Mesendoderm (in vitro differentiated cells): ENCODE measurements at regions not wholly inside any gene's neighbourhood (a gene's known extent, or its start where the extent isn't known, plus 50 kb on each side); places are given as distances from the start of the nearest gene placed in this dataset.

Experiments used
- DNase-seq: peaks from one replicate; pipeline ENCODE4 v3.0.0; 2013
- H2AK5ac ChIP-seq: 2 replicates; pipeline ENCODE4 v1.6.1; 2013; ENCODE audit warnings: low read length, inconsistent platforms
- H2BK120ac ChIP-seq: 2 replicates; pipeline ENCODE4 v1.6.1; 2013; ENCODE audit warnings: low read depth, mild to moderate bottlenecking, low read length, moderate library complexity, mixed read lengths
- H2BK15ac ChIP-seq: replicated peaks from 2 replicates; pipeline ENCODE4 v1.6.1; 2013; ENCODE audit warnings: low read depth, mild to moderate bottlenecking, moderate library complexity
- H2BK5ac ChIP-seq: 2 replicates; pipeline ENCODE4 v1.6.1; 2013; ENCODE audit warnings: low read length, inconsistent platforms
- H3K18ac ChIP-seq: 2 replicates; pipeline ENCODE4 v1.6.1; 2013; ENCODE audit warnings: mild to moderate bottlenecking, low read length, mixed read lengths
- H3K23ac ChIP-seq: one replicate; pipeline ENCODE4 v1.6.1; 2013; ENCODE audit warnings: low read length
- H3K27ac ChIP-seq: 2 replicates; pipeline ENCODE4 v1.5.1; 2013; ENCODE audit warnings: low read depth, mild to moderate bottlenecking, inconsistent platforms, low read length, moderate library complexity
- H3K27me3 ChIP-seq: 2 replicates; pipeline ENCODE4 v1.6.1; 2013; ENCODE audit warnings: low read length, control low read depth, mild to moderate bottlenecking, inconsistent platforms; ENCODE audit not compliant: insufficient read depth, poor library complexity
- H3K36me3 ChIP-seq: 2 replicates; pipeline ENCODE4 v1.6.1; 2013; ENCODE audit warnings: low read length, inconsistent platforms; ENCODE audit not compliant: control insufficient read depth, insufficient read depth
- H3K4ac ChIP-seq: one replicate; pipeline ENCODE4 v1.6.1; 2013; ENCODE audit warnings: low read depth, mild to moderate bottlenecking, low read length, moderate library complexity
- H3K4me1 ChIP-seq: 2 replicates; pipeline ENCODE4 v1.6.1; 2013; ENCODE audit warnings: low read depth, low read length, inconsistent platforms; ENCODE audit not compliant: control insufficient read depth
- H3K4me2 ChIP-seq: 2 replicates; pipeline ENCODE4 v1.6.1; 2013; ENCODE audit warnings: low read length
- H3K4me3 ChIP-seq: 2 replicates; pipeline ENCODE4 v1.5.1; 2013; ENCODE audit warnings: mild to moderate bottlenecking, low read length
- H3K56ac ChIP-seq: one replicate; pipeline ENCODE4 v1.6.1; 2013; ENCODE audit warnings: low read length
- H3K79me1 ChIP-seq: 2 replicates; pipeline ENCODE4 v1.6.1; 2013; ENCODE audit warnings: low read length, inconsistent platforms
- H3K79me2 ChIP-seq: 2 replicates; pipeline ENCODE4 v1.6.1; 2013; ENCODE audit warnings: mild to moderate bottlenecking, low read length; ENCODE audit not compliant: control insufficient read depth, insufficient read depth
- H3K9ac ChIP-seq: 2 replicates; pipeline ENCODE4 v1.6.1; 2013; ENCODE audit warnings: low read length, inconsistent platforms
- H4K5ac ChIP-seq: one replicate; pipeline ENCODE4 v1.6.1; 2013; ENCODE audit warnings: low read length
- H4K8ac ChIP-seq: one replicate; pipeline ENCODE4 v1.6.1; 2013; ENCODE audit warnings: low read depth, mild to moderate bottlenecking, control low read depth, low read length, moderate library complexity
- WGBS: extraction: QIAGEN DNeasy Blood & Tissue Kit; methylation state at CpG from one replicate; pipeline ENCODE4 v1.1.7; 2013; ENCODE audit warnings: low lambda C conversion rate, missing lambda C conversion rate; ENCODE audit not compliant: insufficient coverage; ENCODE audit errors: extremely low coverage; 5-methylcytosine and 5-hydroxymethylcytosine counted together

- Histone ChIP-seq H3K9ac (no peak overlapping the region), H3K18ac (no peak overlapping the region), H3K4me1 (no peaks in the 10 kb centered on the region), H4K5ac (no peak overlapping the region), H3K4me2 (no peak overlapping the region), H2BK15ac (no peak overlapping the region), H2BK120ac (no peak overlapping the region), H2BK5ac (no peak overlapping the region), H2AK5ac (no peak overlapping the region), H3K56ac (no peak overlapping the region), H3K36me3 (no peaks in the 10 kb centered on the region), H3K4ac (no peak overlapping the region), H4K8ac (no peak overlapping the region), H3K79me1 (no peaks in the 10 kb centered on the region), H3K23ac (no peak overlapping the region), H3K79me2 (no peaks in the 10 kb centered on the region), H3K4me3 (no peak overlapping the region), H3K27me3 (no peaks in the 10 kb centered on the region), H3K27ac (no peak overlapping the region)
- WGBS = no CpG with 5 or more reads among the region's 5 CpGs
- no peak for DNase-seq
Measured at GRCh38 chr6:40900791-40901190, 138.2 kb downstream of the UNC5CL start.

- no peak overlapping the region for H4K8ac ChIP-seq
- H3K79me2 ChIP-seq = no peaks in the 10 kb centered on the region
- no peak overlapping the region for H3K4ac ChIP-seq
- no peak overlapping the region for H3K23ac ChIP-seq
- H4K5ac ChIP-seq = no peak overlapping the region
- no peak overlapping the region for H3K4me3 ChIP-seq
- no peak overlapping the region for H3K27ac ChIP-seq
- H3K56ac ChIP-seq = no peak overlapping the region
- no CpG with 5 or more reads among the region's 7 CpGs for WGBS
- no peaks in the 10 kb centered on the region for H3K27me3 ChIP-seq
- H3K79me1 ChIP-seq = no peaks in the 10 kb centered on the region
- H3K4me1 ChIP-seq = no peaks in the 10 kb centered on the region
- no peak overlapping the region for H2BK120ac ChIP-seq
- no peak overlapping the region for H3K18ac ChIP-seq
- H2BK15ac ChIP-seq = no peak overlapping the region
- no peak overlapping the region for H2BK5ac ChIP-seq
- DNase-seq = no peak
- no peaks in the 10 kb centered on the region for H3K36me3 ChIP-seq
- H3K9ac ChIP-seq = no peak overlapping the region
- no peak overlapping the region for H2AK5ac ChIP-seq
- H3K4me2 ChIP-seq = no peak overlapping the region
Measured at GRCh38 chr6:40899684-40900155, 139.3 kb downstream of the UNC5CL start.

GRCh38 chr6:40898073-40898472, 140.9 kb downstream of the UNC5CL start:
- Histone ChIP-seq H3K4ac (no peak overlapping the region), H3K4me2 (no peak overlapping the region), H3K36me3 (no peaks in the 10 kb centered on the region), H3K27me3 (no peaks in the 10 kb centered on the region), H3K23ac (no peak overlapping the region), H2BK15ac (no peak overlapping the region), H2AK5ac (no peak overlapping the region), H3K27ac (no peak overlapping the region), H3K18ac (no peak overlapping the region), H3K9ac (no peak overlapping the region), H3K4me1 (no peaks in the 10 kb centered on the region), H3K79me2 (no peaks in the 10 kb centered on the region), H4K8ac (no peak overlapping the region), H3K4me3 (no peak overlapping the region), H3K56ac (no peak overlapping the region), H2BK120ac (no peak overlapping the region), H4K5ac (no peak overlapping the region), H3K79me1 (no peaks in the 10 kb centered on the region), H2BK5ac (no peak overlapping the region)
- WGBS = no CpG with 5 or more reads among the region's 1 CpG
- DNase-seq = no peak

- Histone ChIP-seq H2BK15ac (no peak overlapping the region), H3K4me2 (no peak overlapping the region), H3K36me3 (no peaks in the 10 kb centered on the region), H4K5ac (no peak overlapping the region), H3K27me3 (no peaks in the 10 kb centered on the region), H2AK5ac (no peak overlapping the region), H3K4ac (no peak overlapping the region), H3K9ac (no peak overlapping the region), H3K79me2 (no peaks in the 10 kb centered on the region), H3K23ac (no peak overlapping the region), H3K4me3 (no peak overlapping the region), H2BK120ac (no peak overlapping the region), H3K27ac (no peak overlapping the region), H3K18ac (no peak overlapping the region), H2BK5ac (no peak overlapping the region), H4K8ac (no peak overlapping the region), H3K79me1 (no peaks in the 10 kb centered on the region), H3K56ac (no peak overlapping the region), H3K4me1 (no peaks in the 10 kb centered on the region)
- no CpG with 5 or more reads among the region's 10 CpGs for WGBS
- DNase-seq = no peak
Measured at GRCh38 chr6:40897390-40898003, 141.5 kb downstream of the UNC5CL start.

GRCh38 chr6:40896696-40897095, 142.3 kb downstream of the UNC5CL start:
- Histone ChIP-seq H3K4ac (no peak overlapping the region), H2BK120ac (no peak overlapping the region), H3K4me1 (no peaks in the 10 kb centered on the region), H3K9ac (no peak overlapping the region), H3K4me3 (no peak overlapping the region), H3K79me2 (no peaks in the 10 kb centered on the region), H3K18ac (no peak overlapping the region), H3K27me3 (no peaks in the 10 kb centered on the region), H3K36me3 (no peaks in the 10 kb centered on the region), H2BK15ac (no peak overlapping the region), H3K56ac (no peak overlapping the region), H4K5ac (no peak overlapping the region), H4K8ac (no peak overlapping the region), H3K27ac (no peak overlapping the region), H3K23ac (no peak overlapping the region), H3K79me1 (no peaks in the 10 kb centered on the region), H3K4me2 (no peak overlapping the region), H2AK5ac (no peak overlapping the region), H2BK5ac (no peak overlapping the region)
- DNase-seq = no peak
- no CpG with 5 or more reads among the region's 3 CpGs for WGBS
